Naive thymus-derived CD8-positive, alpha-beta T cell (primary cell): ENCODE measurements at regions not wholly inside any gene's neighbourhood (a gene's known extent, or its start where the extent isn't known, plus 50 kb on each side); places are given as distances from the start of the nearest gene placed in this dataset.
A peak's percentile ranks its signal among the peaks of the same experiment; 100 is the strongest.

ENCODE experiments used
- ATAC-seq, 2 donors: fragments of 150-1000 bp; cut with Tn5 transposase in 1 of 2; sonication (Bioruptor Pico), chemical (Tn5 transposase) in 1 of 2; 1 replicate in 1 of 2; 2 replicates in 1 of 2; pipeline ENCODE4 v1.10.0; 2021; ENCODE audit warnings: mild to moderate bottlenecking in 2 of 2, moderate library complexity in 2 of 2
- POLR2A ChIA-PET: fragments of 350-600 bp; sonication (Branson Sonifier 250); formaldehyde crosslinking; loops from one replicate; lab custom pipeline; 2021; ENCODE audit warnings: antibody characterized with exemption; lab: Charles Lee
- DNase-seq, 10 donors: peaks; one replicate each; pipeline versions ENCODE4 v3.0.0 to v3.0.0-alpha.2; 2020 to 2022
- H3K27ac Mint-ChIP-seq, 10 donors: one replicate each; pipeline ENCODE4 v1.8.0; 2020 to 2022; ENCODE audit warnings: mild to moderate bottlenecking in 10 of 10, mixed read lengths in 10 of 10, moderate library complexity in 4 of 10, inconsistent platforms in 1 of 10
- H3K27me3 Mint-ChIP-seq, 5 donors: one replicate each; pipeline ENCODE4 v1.8.0; 2021 to 2022; ENCODE audit warnings: mixed read lengths in 5 of 5
- H3K36me3 Mint-ChIP-seq, 3 donors: one replicate each; pipeline ENCODE4 v1.8.0; 2020 to 2022; ENCODE audit warnings: mixed read lengths in 3 of 3, mild to moderate bottlenecking in 2 of 3, inconsistent platforms in 1 of 3
- H3K4me1 Mint-ChIP-seq, 4 donors: one replicate each; pipeline ENCODE4 v1.8.0; 2021 to 2022; ENCODE audit warnings: mixed read lengths in 4 of 4
- H3K4me3 Mint-ChIP-seq, 10 donors: one replicate each; pipeline ENCODE4 v1.8.0; 2020 to 2022; ENCODE audit warnings: mild to moderate bottlenecking in 10 of 10, mixed read lengths in 10 of 10, moderate library complexity in 6 of 10, inconsistent platforms in 1 of 10
- H3K9me3 Mint-ChIP-seq, 9 donors: one replicate each; pipeline ENCODE4 v1.8.0; 2020 to 2022; ENCODE audit warnings: mixed read lengths in 9 of 9, mild to moderate bottlenecking in 3 of 9, inconsistent platforms in 1 of 9, moderate library complexity in 1 of 9

DNA sequence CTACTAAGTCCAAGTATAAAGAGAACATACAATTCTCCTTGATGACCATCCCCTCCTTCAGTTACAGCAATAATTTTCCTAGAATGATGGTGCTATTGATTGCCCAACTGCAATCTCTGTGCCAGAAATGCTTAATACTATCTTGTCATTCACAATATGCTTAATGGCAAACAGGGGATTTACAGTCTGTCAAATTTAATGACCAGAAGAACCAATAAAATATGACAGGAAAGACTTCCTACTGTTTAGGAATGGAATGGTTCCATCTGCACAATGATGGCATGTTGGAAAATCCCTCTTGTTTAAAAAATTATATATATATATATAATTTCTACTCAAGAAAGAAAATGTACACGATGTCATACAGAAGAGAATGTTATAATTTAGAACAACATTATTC is 623.2 kb downstream of the CCER1 start:
- no peaks in the 10 kb centered on the region for H3K9me3 Mint-ChIP-seq
- POLR2A ChIA-PET: no interaction called here
- no peak for DNase-seq
- H3K27ac Mint-ChIP-seq: no peak overlapping the region
- ATAC-seq: no peak
- no peaks in the 10 kb centered on the region for H3K36me3 Mint-ChIP-seq
- H3K4me3 Mint-ChIP-seq: no peak overlapping the region
- H3K4me1 Mint-ChIP-seq: no peaks in the 10 kb centered on the region
- H3K27me3 Mint-ChIP-seq: no peaks in the 10 kb centered on the region

DNA sequence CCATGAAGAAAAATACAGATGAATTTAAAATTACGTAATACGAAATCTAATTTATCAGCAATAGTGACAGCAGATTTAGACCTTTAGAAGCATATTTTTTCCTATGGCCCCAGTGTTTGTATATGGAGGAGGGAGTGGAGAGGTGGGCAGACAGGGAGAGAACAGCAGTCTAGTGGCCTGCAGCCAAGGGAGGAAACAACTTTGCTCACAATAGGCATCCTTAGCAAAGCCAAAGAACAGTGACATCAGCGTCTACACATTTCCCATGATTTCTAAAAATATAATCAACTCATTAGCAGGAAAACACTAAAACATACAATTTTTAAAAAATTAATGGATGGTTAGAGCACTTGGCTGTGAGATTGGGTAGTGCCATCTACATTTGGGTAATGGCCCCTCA is 622.6 kb upstream of the ATP2B1 start:
- ATAC-seq: no peak
- H3K4me1 Mint-ChIP-seq: no peaks in the 10 kb centered on the region
- no peaks in the 10 kb centered on the region for H3K27me3 Mint-ChIP-seq
- POLR2A ChIA-PET: no interaction called here
- no peaks in the 10 kb centered on the region for H3K9me3 Mint-ChIP-seq
- no peaks in the 10 kb centered on the region for H3K36me3 Mint-ChIP-seq
- DNase-seq: no peak
- H3K27ac Mint-ChIP-seq: no peak overlapping the region
- H3K4me3 Mint-ChIP-seq: no peak overlapping the region

DNA sequence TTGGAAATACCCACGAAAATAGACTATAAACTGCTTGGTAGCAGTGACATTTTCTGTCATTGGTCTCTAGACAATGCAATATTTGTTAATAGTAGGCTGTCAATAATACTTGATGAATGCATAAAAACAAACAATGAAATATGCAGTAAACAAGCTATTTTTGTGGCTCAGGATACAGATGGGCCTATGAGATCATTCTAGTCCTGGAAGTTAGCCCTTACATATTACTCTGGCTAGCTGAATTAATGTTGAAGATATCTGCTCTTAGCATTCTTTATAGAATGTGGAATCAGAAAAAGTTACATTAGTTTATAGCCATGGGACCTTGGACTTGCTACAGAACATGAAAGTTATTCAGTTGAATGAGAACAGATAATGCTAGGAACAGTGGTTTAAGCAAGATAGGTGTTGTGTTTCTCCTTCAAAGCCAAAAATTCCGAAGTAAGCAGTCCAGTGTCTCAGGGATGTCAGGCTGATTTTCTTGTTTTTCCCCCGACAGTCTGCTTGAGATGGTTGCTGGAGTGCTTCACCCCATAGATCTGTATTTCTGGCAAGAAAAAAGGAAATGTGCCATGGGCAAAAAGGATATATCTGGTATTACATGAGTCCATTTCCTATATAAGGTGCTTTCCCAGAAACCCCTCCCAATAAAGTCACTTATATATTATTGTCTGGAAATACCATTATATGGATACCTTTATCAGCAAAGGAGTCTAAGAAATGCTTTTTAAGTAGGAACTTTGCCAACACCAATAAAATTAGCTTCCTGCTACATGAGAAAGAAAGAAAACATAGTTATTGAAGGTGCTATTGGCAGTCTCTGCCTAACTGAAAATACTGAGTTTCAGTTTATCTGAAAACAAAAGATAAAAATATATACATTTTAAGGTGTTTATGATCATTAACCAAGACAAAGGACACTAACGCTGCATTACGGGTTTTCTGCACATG is 619.4 kb upstream of the ATP2B1 start:
- no peaks in the 10 kb centered on the region for H3K27me3 Mint-ChIP-seq
- no peaks in the 10 kb centered on the region for H3K9me3 Mint-ChIP-seq

DNA sequence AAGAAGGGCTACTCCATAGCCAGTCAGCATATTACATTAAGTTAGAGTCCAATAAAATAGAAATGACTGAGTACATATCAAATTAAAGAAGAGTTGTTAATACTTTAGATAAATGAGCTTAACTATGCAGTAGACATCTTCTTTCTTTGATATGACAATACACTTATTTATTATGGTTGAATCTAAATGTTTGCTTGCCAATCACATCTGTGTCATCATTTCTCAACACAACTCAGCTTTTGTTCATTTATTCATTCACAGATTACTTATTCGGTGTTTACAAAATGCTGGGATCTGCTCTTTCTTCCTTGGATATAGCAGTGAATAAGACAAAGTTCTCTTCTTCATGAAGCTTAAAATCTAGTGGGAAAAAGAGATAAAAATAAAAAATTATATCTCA is 614.6 kb upstream of the ATP2B1 start:
- POLR2A ChIA-PET: no interaction called here
- Mint-ChIP-seq H3K9me3 (peaks cover 0 to 1% (median 0%) of the 10 kb centered on the region in 9 donors), H3K36me3 (no peaks in the 10 kb centered on the region), H3K27ac (no peak overlapping the region), H3K27me3 (peaks cover 0 to 2% (median 0%) of the 10 kb centered on the region in 5 donors), H3K4me1 (no peaks in the 10 kb centered on the region), H3K4me3 (no peak overlapping the region)
- DNase-seq (no peak), ATAC-seq (no peak)

More for the DNA sequence above, 619.4 kb upstream of the ATP2B1 start:
- Mint-ChIP-seq H3K36me3 (no peaks in the 10 kb centered on the region), H3K4me3 (no peak overlapping the region), H3K4me1 (no peaks in the 10 kb centered on the region), H3K27ac (no peak overlapping the region)
- ATAC-seq (no peak), DNase-seq (no peak)
- POLR2A ChIA-PET: no interaction called here

DNA sequence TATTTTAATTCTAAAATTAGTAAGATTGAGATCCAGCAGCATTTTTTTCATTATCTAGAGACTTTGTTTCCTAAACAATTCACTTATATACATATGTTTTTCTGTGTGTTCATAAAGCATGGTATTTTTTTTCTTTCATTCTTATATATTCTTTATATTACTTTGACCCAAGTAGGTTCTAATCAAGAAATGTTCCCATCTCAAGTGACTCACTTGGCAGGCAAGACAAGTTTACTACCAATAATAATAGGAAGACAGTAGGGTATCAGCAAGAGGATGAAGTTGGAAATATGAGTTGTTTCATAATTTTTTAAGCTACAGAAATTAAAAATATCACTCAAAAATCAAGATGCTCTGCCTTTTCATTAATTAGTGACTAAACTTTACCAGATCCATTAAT is 613.4 kb upstream of the ATP2B1 start:
- Mint-ChIP-seq H3K4me1 (no peaks in the 10 kb centered on the region), H3K4me3 (no peak overlapping the region), H3K9me3 (peaks cover 0 to 1% (median 0%) of the 10 kb centered on the region in 9 donors), H3K27ac (no peak overlapping the region), H3K36me3 (no peaks in the 10 kb centered on the region), H3K27me3 (peaks cover 0 to 2% (median 0%) of the 10 kb centered on the region in 5 donors)
- DNase-seq (no peak), ATAC-seq (no peak)
- POLR2A ChIA-PET: no interaction called here

DNA sequence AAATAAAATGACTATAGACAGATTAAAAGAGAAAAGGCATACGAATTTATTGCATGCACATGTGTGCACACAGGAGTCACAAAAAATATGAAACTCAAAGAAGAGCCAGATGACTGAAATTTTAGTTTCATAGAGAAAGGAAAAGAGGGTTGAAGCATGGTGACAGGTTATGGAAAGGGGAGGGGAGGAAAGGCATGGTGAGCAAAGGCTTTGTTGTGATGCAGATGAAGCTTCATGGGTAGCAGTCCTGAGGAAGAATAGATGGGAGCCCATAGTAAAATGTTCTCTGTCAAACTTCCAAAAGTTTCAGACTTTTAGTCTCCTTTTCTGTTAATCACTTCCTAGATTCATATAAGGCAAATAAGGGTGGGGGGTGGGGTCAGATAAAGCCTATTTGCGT is 612.7 kb upstream of the ATP2B1 start:
- Mint-ChIP-seq H3K9me3 (peaks cover 0 to 1% (median 0%) of the 10 kb centered on the region in 9 donors), H3K36me3 (no peaks in the 10 kb centered on the region), H3K4me3 (no peak overlapping the region), H3K4me1 (no peaks in the 10 kb centered on the region), H3K27me3 (peaks cover 0 to 2% (median 0%) of the 10 kb centered on the region in 5 donors), H3K27ac (no peak overlapping the region)
- no peak for DNase-seq
- POLR2A ChIA-PET: no interaction called here
- ATAC-seq: no peak

DNA sequence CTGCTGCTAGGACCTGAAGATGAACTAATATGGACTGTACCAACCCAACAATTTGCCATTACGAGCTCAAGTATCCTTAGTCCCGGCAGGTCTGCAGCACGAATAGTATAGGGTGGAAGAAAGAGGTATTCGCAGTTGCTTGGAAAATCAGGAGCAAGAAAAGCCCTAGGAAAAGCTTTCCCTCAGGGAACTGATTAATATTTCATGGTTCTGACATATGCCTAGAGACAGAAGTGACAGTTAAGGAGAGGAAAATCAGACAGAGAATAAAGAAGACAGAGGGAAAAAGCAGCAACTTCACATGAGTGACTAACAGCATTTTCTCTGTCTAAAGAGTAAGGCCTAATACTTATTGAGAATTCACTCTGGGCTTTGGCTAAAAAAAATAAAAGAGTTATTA is 602.9 kb upstream of the ATP2B1 start:
- H3K27me3 Mint-ChIP-seq: peaks cover 0 to 12% (median 4%) of the 10 kb centered on the region in 5 donors

DNA sequence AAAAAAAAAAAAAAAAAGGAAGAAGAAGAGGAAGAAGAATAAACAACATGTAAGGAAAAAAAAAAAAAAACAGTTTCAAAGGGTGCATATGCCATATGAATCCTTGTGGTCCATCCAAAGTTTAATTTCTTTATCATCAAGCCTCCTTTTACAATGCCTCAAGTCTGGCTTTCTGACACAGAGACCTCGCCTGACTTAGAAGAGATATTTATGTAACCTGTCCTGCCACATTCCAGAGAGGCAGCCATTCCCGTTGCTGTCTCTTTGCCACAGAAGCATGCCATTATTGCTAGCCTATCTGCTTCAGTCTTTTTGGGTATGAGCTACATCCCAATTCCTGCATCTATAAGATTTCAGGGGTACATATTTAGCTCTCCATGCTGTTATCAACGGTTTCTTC is 596.7 kb upstream of the ATP2B1 start:
- ATAC-seq (no peak), DNase-seq (no peak)
- Mint-ChIP-seq H3K4me3 (no peak overlapping the region), H3K36me3 (no peaks in the 10 kb centered on the region), H3K4me1 (no peaks in the 10 kb centered on the region), H3K9me3 (no peaks in the 10 kb centered on the region), H3K27me3 (peaks cover 0 to 12% (median 7%) of the 10 kb centered on the region in 5 donors), H3K27ac (no peak overlapping the region)
- POLR2A ChIA-PET: no interaction called here

More for the DNA sequence above, 602.9 kb upstream of the ATP2B1 start:
- Mint-ChIP-seq H3K4me1 (no peaks in the 10 kb centered on the region), H3K27ac (no peak overlapping the region), H3K9me3 (peaks cover 0 to 1% (median 0%) of the 10 kb centered on the region in 9 donors), H3K4me3 (no peak overlapping the region), H3K36me3 (no peaks in the 10 kb centered on the region)
- ATAC-seq (no peak), DNase-seq (no peak)
- POLR2A ChIA-PET: no interaction called here

DNA sequence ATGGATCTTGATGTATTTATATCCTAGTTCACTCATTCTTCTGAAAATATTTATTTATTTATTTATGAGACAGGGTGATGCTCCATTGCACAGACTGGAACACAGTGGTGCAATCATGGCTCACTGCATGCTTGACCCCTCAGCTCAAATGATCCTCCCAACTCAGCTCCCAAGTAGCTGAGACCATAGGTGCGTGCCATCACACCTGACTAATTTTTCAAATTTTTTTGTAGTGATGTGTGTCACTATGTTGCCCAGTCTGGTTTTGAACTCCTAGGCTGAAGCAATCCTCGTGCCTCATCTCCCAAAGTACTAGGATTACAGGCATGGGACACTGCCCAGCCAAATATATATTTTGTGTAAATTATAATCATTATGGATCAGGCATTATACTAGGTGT is 595.6 kb upstream of the ATP2B1 start:
- no peak for ATAC-seq
- H3K27ac Mint-ChIP-seq: no peak overlapping the region
- peaks cover 3 to 12% (median 7%) of the 10 kb centered on the region in 5 donors for H3K27me3 Mint-ChIP-seq
- H3K9me3 Mint-ChIP-seq: no peaks in the 10 kb centered on the region
- no peaks in the 10 kb centered on the region for H3K36me3 Mint-ChIP-seq
- no peak for DNase-seq
- peaks cover 3 to 7% (median 6%) of the 10 kb centered on the region in 4 donors for H3K4me1 Mint-ChIP-seq
- no peak overlapping the region for H3K4me3 Mint-ChIP-seq
- POLR2A ChIA-PET: no interaction called here

DNA sequence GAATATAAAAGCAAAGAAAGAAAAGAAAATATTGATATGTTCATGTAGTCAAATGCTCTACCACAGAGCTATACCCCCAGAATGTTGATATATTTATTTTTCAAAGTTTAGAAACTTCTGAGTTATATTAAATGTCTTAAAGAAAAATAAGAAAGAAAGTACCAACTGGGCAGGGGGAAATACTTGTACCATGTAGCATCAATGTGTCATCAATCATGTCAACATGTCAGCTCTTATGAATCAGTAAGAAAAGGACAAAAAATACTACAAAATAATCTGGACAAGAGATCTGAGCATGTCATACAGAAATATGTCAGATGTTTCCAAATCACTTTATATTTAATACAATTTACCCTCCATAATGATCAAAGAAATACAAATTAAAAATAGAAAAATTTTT is 595.1 kb upstream of the ATP2B1 start:
- no peak for DNase-seq
- Mint-ChIP-seq H3K4me3 (no peak overlapping the region), H3K9me3 (no peaks in the 10 kb centered on the region), H3K4me1 (peaks cover 4 to 12% (median 8%) of the 10 kb centered on the region in 4 donors), H3K27ac (no peak overlapping the region), H3K27me3 (peaks cover 3 to 12% (median 7%) of the 10 kb centered on the region in 5 donors), H3K36me3 (no peaks in the 10 kb centered on the region)
- no peak for ATAC-seq
- POLR2A ChIA-PET: no interaction called here

DNA sequence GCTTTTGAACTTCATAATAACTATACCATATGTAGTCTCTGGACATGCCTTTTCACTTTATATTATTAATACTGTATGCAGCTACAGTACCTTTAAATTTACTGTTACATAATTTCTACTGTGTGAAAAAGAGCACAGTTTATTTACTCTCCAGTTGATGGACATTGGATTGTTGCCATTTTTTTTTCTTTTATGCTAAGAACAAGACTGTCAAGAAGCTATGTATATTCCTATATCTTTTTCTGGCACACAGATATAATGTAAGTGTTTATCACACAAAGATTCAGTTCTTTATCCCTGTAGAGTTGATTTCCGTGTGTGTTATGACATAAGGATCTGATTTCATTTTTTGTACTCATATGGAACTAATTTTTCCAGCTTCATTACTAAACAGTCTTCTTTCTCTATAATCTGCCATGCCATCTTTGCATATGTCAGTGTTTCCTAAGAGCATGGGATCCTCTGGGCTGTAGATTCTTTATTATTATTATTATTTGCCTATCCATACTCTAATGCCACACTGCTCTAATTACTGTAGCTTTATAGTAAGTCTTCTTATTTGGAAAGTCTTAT is 593.0 kb upstream of the ATP2B1 start:
- Mint-ChIP-seq H3K9me3 (no peaks in the 10 kb centered on the region), H3K27ac (no peak overlapping the region), H3K4me3 (no peak overlapping the region), H3K36me3 (no peaks in the 10 kb centered on the region), H3K4me1 (peaks cover 5 to 15% (median 10%) of the 10 kb centered on the region in 4 donors), H3K27me3 (peaks cover 0 to 9% (median 6%) of the 10 kb centered on the region in 5 donors)
- DNase-seq (no peak), ATAC-seq (no peak)
- POLR2A ChIA-PET: no interaction called here

DNA sequence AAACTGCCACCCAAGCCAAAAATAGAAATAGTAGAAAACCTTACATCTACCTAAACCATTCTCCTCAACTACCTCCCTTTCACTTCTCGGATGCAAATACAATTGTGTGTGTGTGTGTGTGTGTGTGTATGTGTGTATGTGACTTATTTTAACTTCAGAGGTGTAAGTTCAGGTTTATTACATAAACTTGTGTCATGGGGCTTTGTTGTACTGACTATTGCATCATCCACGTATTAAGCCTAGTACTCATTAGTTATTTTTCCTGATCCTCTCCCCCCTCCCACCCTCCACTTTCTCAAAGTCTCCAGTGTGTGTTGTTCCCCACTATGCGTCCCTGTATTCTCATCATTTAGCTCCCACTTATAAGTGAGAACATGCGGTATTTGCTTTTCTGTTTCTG is 592.5 kb upstream of the ATP2B1 start:
- POLR2A ChIA-PET: no interaction called here
- Mint-ChIP-seq H3K36me3 (no peaks in the 10 kb centered on the region), H3K4me3 (no peak overlapping the region), H3K9me3 (no peaks in the 10 kb centered on the region), H3K27me3 (peaks cover 0 to 9% (median 6%) of the 10 kb centered on the region in 5 donors), H3K4me1 (peaks cover 5 to 15% (median 10%) of the 10 kb centered on the region in 4 donors), H3K27ac (no peak overlapping the region)
- no peak for DNase-seq
- ATAC-seq: no peak

DNA sequence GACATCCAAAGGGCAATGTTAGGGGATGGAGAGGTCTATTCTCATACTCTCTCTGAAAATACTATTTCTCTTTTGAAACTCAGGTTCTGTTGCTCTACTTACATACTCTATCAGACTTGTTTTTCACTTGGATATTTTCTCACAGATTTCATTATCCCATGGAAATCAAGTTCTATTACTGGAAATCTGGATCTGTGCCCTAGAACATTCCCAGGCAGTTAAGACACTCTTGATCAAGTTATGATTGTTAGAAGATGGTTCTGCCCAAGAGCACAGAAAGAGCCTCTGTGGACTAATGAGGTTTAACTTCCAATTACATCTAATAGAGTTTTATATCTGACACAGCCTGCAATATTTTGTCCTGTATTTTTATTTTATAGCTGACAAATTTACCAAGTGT is 591.0 kb upstream of the ATP2B1 start:
- H3K9me3 Mint-ChIP-seq: no peaks in the 10 kb centered on the region
- peaks cover 5 to 15% (median 10%) of the 10 kb centered on the region in 4 donors for H3K4me1 Mint-ChIP-seq
- H3K4me3 Mint-ChIP-seq: peak overlapping the region; percentile 30 to 83 (median 68)
- peaks cover 0 to 10% (median 6%) of the 10 kb centered on the region in 5 donors for H3K27me3 Mint-ChIP-seq
- DNase-seq (no peak), ATAC-seq (no peak)
- no peaks in the 10 kb centered on the region for H3K36me3 Mint-ChIP-seq
- H3K27ac Mint-ChIP-seq: peak overlapping the region in 3 of 10 donors; percentile 2 to 56 (median 17)
- POLR2A ChIA-PET: no interaction called here
